HepG2 (cell line): ENCODE measurements at regions not wholly inside any gene's neighbourhood (a gene's known extent, or its start where the extent isn't known, plus 50 kb on each side); places are given as distances from the start of the nearest gene placed in this dataset.
"Not testable (repeated sequence)": the region's sequence is repeated elsewhere in the genome, so short reads cannot be mapped to it uniquely, and the experiment has no call there.

Experiments
- ATAC-seq: fragments of 200-7000 bp; cut with Tn5 transposase; 3 replicates; pipeline ENCODE4 v1.9.1; 2020; ENCODE audit warnings: mild to moderate bottlenecking, moderate library complexity
- BruUV-seq: library from RNA; stranded (reverse); fragments of 400-500 nt; replicated peaks from 2 replicates; lab custom pipeline; 2021; lab: Mats Ljungman, UMichigan
- CTCF ChIA-PET: fragments of 300-600 bp; formaldehyde crosslinking; extraction: SDS; loops from one replicate; lab custom pipeline; 2021; ENCODE audit warnings: low total read pairs, inconsistent platforms, low intra/inter-chr PET ratio; lab: Yijun Ruan, JAX
- POLR2A ChIA-PET: fragments of 350-600 bp; sonication (Branson Sonifier 250); formaldehyde crosslinking; loops from one replicate; lab custom pipeline; 2020; ENCODE audit warnings: antibody characterized with exemption, inconsistent platforms; lab: Yijun Ruan, JAX
- DNase-seq: peaks from one replicate; pipeline ENCODE4 v3.0.0-alpha.2; 2015; ENCODE audit warnings: low spot score
- FAIRE-seq: peaks from 3 replicates; lab custom pipeline; 2011; peaks lifted over from hg19 to GRCh38; lab: Jason Lieb, UNC
- H2AFZ ChIP-seq: one replicate; pipeline ENCODE4 v1.6.1; 2011; ENCODE audit warnings: low read length, inconsistent platforms
- H3K27ac ChIP-seq: fragments of 300-600 bp; 3 replicates; pipeline ENCODE4 v1.8.0; 2011; ENCODE audit warnings: mixed run types, mild to moderate bottlenecking, mixed read lengths, low read length, inconsistent platforms; ENCODE audit not compliant: insufficient read depth; ENCODE audit errors: extremely low read length
- H3K27me3 ChIP-seq, 2 experiments: fragments of 200-600 bp in 1 of 2; 2 replicates in 1 of 2; 3 replicates in 1 of 2; pipeline versions ENCODE4 v1.6.0 to v1.8.0; 2011; ENCODE audit warnings: low read length in 2 of 2, mild to moderate bottlenecking in 2 of 2, moderate library complexity in 2 of 2, inconsistent platforms in 1 of 2; ENCODE audit not compliant: insufficient read depth in 2 of 2, control insufficient read depth in 1 of 2
- H3K36me3 ChIP-seq, 2 experiments: fragments of 200-600 bp in 1 of 2; replicated peaks in 1 of 2; 2 replicates in 1 of 2; 3 replicates in 1 of 2; pipeline versions ENCODE4 v1.5.1 to v1.8.0; 2011; ENCODE audit warnings: low read length in 2 of 2, inconsistent platforms in 1 of 2; ENCODE audit not compliant: insufficient read depth in 2 of 2, control insufficient read depth in 1 of 2
- H3K4me1 ChIP-seq: 2 replicates; pipeline ENCODE4 v1.5.1; 2012; ENCODE audit warnings: low read length, inconsistent platforms; ENCODE audit not compliant: insufficient read depth
- H3K4me2 ChIP-seq: 2 replicates; pipeline ENCODE4 v1.6.0; 2011; ENCODE audit warnings: low read depth, low read length, inconsistent platforms
- H3K4me3 ChIP-seq, 3 experiments: fragments of 200-600 bp in 1 of 3; sonication (generic), shearing (Covaris generic) in 1 of 3; replicated peaks in 1 of 3; 2 replicates each; pipeline ENCODE4 v1.5.1; 2011 to 2016; ENCODE audit warnings: low read length in 3 of 3, inconsistent platforms in 2 of 3, low read depth in 2 of 3, mild to moderate bottlenecking in 2 of 3, control low read depth in 1 of 3, mixed read lengths in 1 of 3; ENCODE audit not compliant: insufficient read depth in 1 of 3
- H3K79me2 ChIP-seq: one replicate; pipeline ENCODE4 v1.6.1; 2011; ENCODE audit warnings: low read length, inconsistent platforms; ENCODE audit not compliant: insufficient read depth
- H3K9ac ChIP-seq: 2 replicates; pipeline ENCODE4 v1.6.0; 2011; ENCODE audit warnings: mild to moderate bottlenecking, low read depth, low read length, inconsistent platforms; ENCODE audit not compliant: insufficient read depth
- H3K9me3 ChIP-seq: 2 replicates; pipeline ENCODE4 v1.5.1; 2012; ENCODE audit warnings: mild to moderate bottlenecking, low read length
- H4K20me1 ChIP-seq: 2 replicates; pipeline ENCODE4 v1.6.0; 2011; ENCODE audit warnings: inconsistent platforms, mild to moderate bottlenecking, low read length, moderate library complexity; ENCODE audit not compliant: insufficient read depth
- MAFF ChIP-seq: IDR thresholded peaks from 2 replicates; pipeline ENCODE4 v1.6.1; 2011; ENCODE audit warnings: low read depth, low read length, improper control_type of control experiment
- MAFK ChIP-seq, 2 experiments: IDR thresholded peaks in 1 of 2; conservative IDR thresholded peaks in 1 of 2; 2 replicates each; pipeline ENCODE4 v1.6.1; 2011; ENCODE audit warnings: improper control_type of control experiment in 2 of 2, low read length in 2 of 2
- NCOA1 ChIP-seq: sonication (generic); formaldehyde crosslinking; IDR thresholded peaks from 2 replicates; pipeline ENCODE4 v1.9.0; 2021; ENCODE audit warnings: missing genetic modification reagents
- WGBS: methylation state at CpG from one replicate; pipeline ENCODE4 v1.1.6; 2017; ENCODE audit warnings: low lambda C conversion rate; 5-methylcytosine and 5-hydroxymethylcytosine counted together
- in situ Hi-C: cut with HindIII; loops from 2 replicates; pipeline ENCODE4 v1.10.0; 2017; ENCODE audit warnings: low pct_unique_long_range_greater_than_20kb; ENCODE audit not compliant: extremely low pct_ligation_motif_present
- intact Hi-C: fragments of 100-400 bp; cut with micrococcal nuclease; formaldehyde crosslinking; loops from one replicate; pipeline ENCODE4 v1.10.0; 2022; ENCODE audit not compliant: unreplicated experiment

- TF ChIP-seq NCOA1 (no peak), MAFK (conservative IDR thresholded peaks at IDR 0.05 in 1 of 2, IDR thresholded peaks at IDR 0.05 in 1 of 2; ENCODE audit: low read length in 2 of 2) (peak in 1 of 2 experiments; percentile 9; a peak in 1 of 4 replicates), MAFF (0 out of 2 replicates have a peak, but pooled peaks have one; percentile 1)
- H3K36me3 ChIP-seq: no peaks in the 10 kb centered on the region
- intact Hi-C loops: no loop called here
- no peak for FAIRE-seq
- no peak overlapping the region for H3K27ac ChIP-seq
- no peak overlapping the region for H3K4me3 ChIP-seq
- H3K27me3 ChIP-seq: peaks cover 0 to 4% of the 10 kb centered on the region in 2 experiments; a peak in 2 of 5 replicates
- H3K4me1 ChIP-seq: no peaks in the 10 kb centered on the region
- POLR2A ChIA-PET: no interaction called here
- BruUV-seq: no TSS peak
- no peak for DNase-seq
- no peaks in the 10 kb centered on the region for H3K9me3 ChIP-seq
- no peak overlapping the region for H3K4me2 ChIP-seq
- H3K79me2 ChIP-seq: no peaks in the 10 kb centered on the region
- CTCF ChIA-PET: no interaction called here
- ATAC-seq: no peak
- in situ Hi-C loops: no loop called here
- no peak overlapping the region for H3K9ac ChIP-seq
- no peaks in the 10 kb centered on the region for H4K20me1 ChIP-seq
- no peak overlapping the region for H2AFZ ChIP-seq
- WGBS: 0% methylated on average over 2 of the region's 2 CpGs
Observed at GRCh38 chr3:81867875-81868274, 106.4 kb upstream of the GBE1 start.

GRCh38 chr3:81865164-81865563 is 103.7 kb upstream of the GBE1 start:
- WGBS: 39% methylated on average over 5 of the region's 5 CpGs
- H4K20me1 ChIP-seq, H3K79me2 ChIP-seq, H3K9ac ChIP-seq, BruUV-seq, DNase-seq, CTCF ChIA-PET, H3K27ac ChIP-seq, H2AFZ ChIP-seq, intact Hi-C loops, in situ Hi-C loops, H3K27me3 ChIP-seq, H3K36me3 ChIP-seq, POLR2A ChIA-PET, H3K4me1 ChIP-seq, H3K4me2 ChIP-seq, H3K9me3 ChIP-seq, ATAC-seq, H3K4me3 ChIP-seq, FAIRE-seq: not testable (repeated sequence)
